Mesendoderm (in vitro differentiated cells): ENCODE measurements at regions not wholly inside any gene's neighbourhood (a gene's known extent, or its start where the extent isn't known, plus 50 kb on each side); places are given as distances from the start of the nearest gene placed in this dataset.

ENCODE experiments used
- DNase-seq: peaks from one replicate; pipeline ENCODE4 v3.0.0; 2013
- H2AK5ac ChIP-seq: 2 replicates; pipeline ENCODE4 v1.6.1; 2013; ENCODE audit warnings: low read length, inconsistent platforms
- H2BK120ac ChIP-seq: 2 replicates; pipeline ENCODE4 v1.6.1; 2013; ENCODE audit warnings: low read depth, mild to moderate bottlenecking, low read length, moderate library complexity, mixed read lengths
- H2BK15ac ChIP-seq: replicated peaks from 2 replicates; pipeline ENCODE4 v1.6.1; 2013; ENCODE audit warnings: low read depth, mild to moderate bottlenecking, moderate library complexity
- H2BK5ac ChIP-seq: 2 replicates; pipeline ENCODE4 v1.6.1; 2013; ENCODE audit warnings: low read length, inconsistent platforms
- H3K18ac ChIP-seq: 2 replicates; pipeline ENCODE4 v1.6.1; 2013; ENCODE audit warnings: mild to moderate bottlenecking, low read length, mixed read lengths
- H3K23ac ChIP-seq: one replicate; pipeline ENCODE4 v1.6.1; 2013; ENCODE audit warnings: low read length
- H3K27ac ChIP-seq: 2 replicates; pipeline ENCODE4 v1.5.1; 2013; ENCODE audit warnings: low read depth, mild to moderate bottlenecking, inconsistent platforms, low read length, moderate library complexity
- H3K27me3 ChIP-seq: 2 replicates; pipeline ENCODE4 v1.6.1; 2013; ENCODE audit warnings: low read length, control low read depth, mild to moderate bottlenecking, inconsistent platforms; ENCODE audit not compliant: insufficient read depth, poor library complexity
- H3K36me3 ChIP-seq: 2 replicates; pipeline ENCODE4 v1.6.1; 2013; ENCODE audit warnings: low read length, inconsistent platforms; ENCODE audit not compliant: control insufficient read depth, insufficient read depth
- H3K4ac ChIP-seq: one replicate; pipeline ENCODE4 v1.6.1; 2013; ENCODE audit warnings: low read depth, mild to moderate bottlenecking, low read length, moderate library complexity
- H3K4me1 ChIP-seq: 2 replicates; pipeline ENCODE4 v1.6.1; 2013; ENCODE audit warnings: low read depth, low read length, inconsistent platforms; ENCODE audit not compliant: control insufficient read depth
- H3K4me2 ChIP-seq: 2 replicates; pipeline ENCODE4 v1.6.1; 2013; ENCODE audit warnings: low read length
- H3K4me3 ChIP-seq: 2 replicates; pipeline ENCODE4 v1.5.1; 2013; ENCODE audit warnings: mild to moderate bottlenecking, low read length
- H3K56ac ChIP-seq: one replicate; pipeline ENCODE4 v1.6.1; 2013; ENCODE audit warnings: low read length
- H3K79me1 ChIP-seq: 2 replicates; pipeline ENCODE4 v1.6.1; 2013; ENCODE audit warnings: low read length, inconsistent platforms
- H3K79me2 ChIP-seq: 2 replicates; pipeline ENCODE4 v1.6.1; 2013; ENCODE audit warnings: mild to moderate bottlenecking, low read length; ENCODE audit not compliant: control insufficient read depth, insufficient read depth
- H3K9ac ChIP-seq: 2 replicates; pipeline ENCODE4 v1.6.1; 2013; ENCODE audit warnings: low read length, inconsistent platforms
- H4K5ac ChIP-seq: one replicate; pipeline ENCODE4 v1.6.1; 2013; ENCODE audit warnings: low read length
- H4K8ac ChIP-seq: one replicate; pipeline ENCODE4 v1.6.1; 2013; ENCODE audit warnings: low read depth, mild to moderate bottlenecking, control low read depth, low read length, moderate library complexity
- WGBS: extraction: QIAGEN DNeasy Blood & Tissue Kit; methylation state at CpG from one replicate; pipeline ENCODE4 v1.1.7; 2013; ENCODE audit warnings: low lambda C conversion rate, missing lambda C conversion rate; ENCODE audit not compliant: insufficient coverage; ENCODE audit errors: extremely low coverage; 5-methylcytosine and 5-hydroxymethylcytosine counted together

DNA sequence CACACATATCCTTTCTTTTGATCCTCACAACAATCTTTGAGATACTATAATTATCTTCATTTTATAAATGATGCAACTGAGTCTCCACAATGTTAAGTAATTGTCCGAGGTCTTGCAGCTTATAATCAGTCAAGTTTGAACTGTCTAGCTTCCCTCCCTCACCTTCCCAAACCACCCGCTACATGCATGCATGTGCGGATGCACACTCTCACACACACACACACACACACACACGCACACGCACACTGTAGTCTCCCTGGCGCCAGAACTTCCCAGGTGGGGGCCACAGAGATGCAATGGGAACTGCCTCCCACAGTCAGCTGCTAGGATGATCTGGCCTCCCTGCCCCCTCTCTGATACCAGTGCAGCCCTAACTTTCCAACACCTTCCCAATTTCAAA lies 501.3 kb downstream of the BUD13 start:
- no peak overlapping the region for H3K4me2 ChIP-seq
- H4K8ac ChIP-seq, result no peak overlapping the region
- H3K4me3 ChIP-seq, result no peak overlapping the region
- no peak overlapping the region for H3K27ac ChIP-seq
- no peaks in the 10 kb centered on the region for H3K79me1 ChIP-seq
- no peaks in the 10 kb centered on the region for H3K36me3 ChIP-seq
- H3K23ac ChIP-seq, result no peak overlapping the region
- H4K5ac ChIP-seq, result no peak overlapping the region
- no peak overlapping the region for H2BK120ac ChIP-seq
- H2AK5ac ChIP-seq, result no peak overlapping the region
- H3K18ac ChIP-seq, result no peak overlapping the region
- peak overlapping the region; percentile 27 for H3K56ac ChIP-seq
- H3K4me1 ChIP-seq, result peaks cover 2% of the 10 kb centered on the region
- no peak overlapping the region for H3K9ac ChIP-seq
- H2BK5ac ChIP-seq, result no peak overlapping the region
- DNase-seq, result no peak
- no peak overlapping the region for H2BK15ac ChIP-seq
- H3K27me3 ChIP-seq, result no peaks in the 10 kb centered on the region
- no peaks in the 10 kb centered on the region for H3K79me2 ChIP-seq
- no CpG with 5 or more reads among the region's 6 CpGs for WGBS
- no peak overlapping the region for H3K4ac ChIP-seq

DNA sequence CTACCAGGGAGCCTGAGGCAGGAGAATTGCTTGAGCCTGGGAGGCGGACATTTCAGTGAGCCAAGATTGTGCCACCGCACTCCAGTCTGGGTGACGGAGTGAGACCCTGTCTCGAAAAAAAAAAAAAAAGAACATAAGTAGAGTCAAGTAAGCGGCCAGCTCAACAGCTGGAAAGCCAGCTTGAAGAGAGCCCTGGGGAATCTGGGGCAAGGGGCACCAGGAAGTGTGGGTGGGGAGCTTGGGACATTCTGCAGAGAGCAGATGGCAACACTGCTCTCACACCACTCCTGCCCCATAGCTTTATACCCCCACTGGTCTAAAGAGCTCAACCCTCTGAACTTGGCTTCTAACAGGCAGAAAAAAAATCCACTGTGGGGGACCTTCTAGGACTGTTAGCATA lies 505.6 kb downstream of the BUD13 start:
- Histone ChIP-seq H4K5ac (no peak overlapping the region), H2AK5ac (no peak overlapping the region)
- no CpG with 5 or more reads among the region's 5 CpGs for WGBS

DNA sequence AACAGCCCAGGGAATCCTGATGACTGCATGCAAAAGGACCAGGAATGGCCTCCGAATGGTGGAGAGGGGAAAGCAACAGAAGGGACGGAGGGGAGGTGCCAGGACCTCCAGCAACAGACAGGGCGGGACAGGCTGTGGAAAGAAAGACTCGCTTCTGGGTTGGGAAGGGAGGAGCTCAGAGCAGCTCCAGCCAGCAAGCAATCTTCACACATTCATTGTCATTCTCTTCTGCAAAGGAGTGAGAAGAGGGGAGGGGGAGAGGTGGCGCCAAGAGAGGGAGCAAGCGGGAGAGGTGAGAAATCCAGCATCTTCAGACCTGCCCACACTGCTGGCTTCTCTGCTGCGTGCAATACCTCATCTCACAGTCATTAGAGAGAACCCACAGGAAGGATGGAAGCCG lies 509.0 kb downstream of the BUD13 start:
- peak overlapping the region; percentile 48 for H2BK5ac ChIP-seq
- H3K4me1 ChIP-seq, result peaks cover 14% of the 10 kb centered on the region
- H3K9ac ChIP-seq, result no peak overlapping the region
- no peak overlapping the region for H2BK120ac ChIP-seq
- H4K5ac ChIP-seq, result no peak overlapping the region
- H3K79me1 ChIP-seq, result no peaks in the 10 kb centered on the region
- WGBS, result no CpG with 5 or more reads among the region's 8 CpGs
- no peak overlapping the region for H3K18ac ChIP-seq
- peak; percentile 94 for DNase-seq
- peak overlapping the region; percentile 59 for H3K56ac ChIP-seq
- no peak overlapping the region for H3K23ac ChIP-seq
- no peak overlapping the region for H4K8ac ChIP-seq
- no peak overlapping the region for H3K4me2 ChIP-seq
- H3K36me3 ChIP-seq, result no peaks in the 10 kb centered on the region
- no peak overlapping the region for H2BK15ac ChIP-seq
- no peak overlapping the region for H2AK5ac ChIP-seq
- H3K27me3 ChIP-seq, result no peaks in the 10 kb centered on the region
- no peaks in the 10 kb centered on the region for H3K79me2 ChIP-seq
- H3K4me3 ChIP-seq, result no peak overlapping the region
- H3K27ac ChIP-seq, result no peak overlapping the region
- no peak overlapping the region for H3K4ac ChIP-seq

More for the DNA sequence above, 505.6 kb downstream of the BUD13 start:
- Histone ChIP-seq H3K4me1 (peaks cover 14% of the 10 kb centered on the region), H4K8ac (no peak overlapping the region), H2BK5ac (no peak overlapping the region), H3K79me2 (no peaks in the 10 kb centered on the region), H3K4ac (no peak overlapping the region), H3K56ac (no peak overlapping the region), H2BK15ac (no peak overlapping the region), H3K23ac (no peak overlapping the region), H2BK120ac (no peak overlapping the region), H3K4me3 (no peak overlapping the region), H3K36me3 (no peaks in the 10 kb centered on the region), H3K4me2 (no peak overlapping the region), H3K9ac (no peak overlapping the region), H3K27me3 (no peaks in the 10 kb centered on the region), H3K27ac (no peak overlapping the region), H3K79me1 (no peaks in the 10 kb centered on the region), H3K18ac (no peak overlapping the region)
- no peak for DNase-seq

DNA sequence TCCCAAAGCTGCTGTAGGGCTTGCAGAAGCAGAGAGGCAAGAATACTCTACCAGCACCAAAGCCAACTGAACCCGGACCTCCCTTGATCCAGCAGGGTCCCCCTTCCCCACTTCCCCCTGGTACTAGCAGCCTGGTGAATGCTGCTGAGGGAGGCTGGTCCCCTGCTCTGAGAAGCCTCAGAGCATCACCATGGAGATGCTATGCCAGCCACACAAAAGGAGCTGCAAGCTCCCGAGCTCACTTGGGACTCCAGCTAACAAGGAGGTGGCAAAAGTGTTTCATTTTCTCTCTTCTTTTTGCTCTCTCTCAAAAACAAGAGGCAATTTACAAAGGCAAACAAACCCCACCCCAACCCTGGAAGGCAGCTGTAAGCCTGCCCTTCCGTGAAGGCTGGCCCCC lies 509.8 kb downstream of the BUD13 start:
- Histone ChIP-seq H3K4me3 (no peak overlapping the region), H4K8ac (no peak overlapping the region), H3K27ac (no peak overlapping the region), H2BK5ac (no peak overlapping the region), H3K79me2 (no peaks in the 10 kb centered on the region), H2BK15ac (no peak overlapping the region), H3K4me2 (no peak overlapping the region), H2BK120ac (no peak overlapping the region), H3K9ac (no peak overlapping the region), H3K18ac (peak overlapping the region; percentile 6), H3K36me3 (no peaks in the 10 kb centered on the region), H3K56ac (peak overlapping the region; percentile 59), H3K79me1 (no peaks in the 10 kb centered on the region), H3K4me1 (peaks cover 14% of the 10 kb centered on the region), H4K5ac (no peak overlapping the region), H3K23ac (no peak overlapping the region), H2AK5ac (no peak overlapping the region), H3K4ac (no peak overlapping the region), H3K27me3 (no peaks in the 10 kb centered on the region)
- DNase-seq, result peak; percentile 21
- WGBS, result no CpG with 5 or more reads among the region's 3 CpGs

DNA sequence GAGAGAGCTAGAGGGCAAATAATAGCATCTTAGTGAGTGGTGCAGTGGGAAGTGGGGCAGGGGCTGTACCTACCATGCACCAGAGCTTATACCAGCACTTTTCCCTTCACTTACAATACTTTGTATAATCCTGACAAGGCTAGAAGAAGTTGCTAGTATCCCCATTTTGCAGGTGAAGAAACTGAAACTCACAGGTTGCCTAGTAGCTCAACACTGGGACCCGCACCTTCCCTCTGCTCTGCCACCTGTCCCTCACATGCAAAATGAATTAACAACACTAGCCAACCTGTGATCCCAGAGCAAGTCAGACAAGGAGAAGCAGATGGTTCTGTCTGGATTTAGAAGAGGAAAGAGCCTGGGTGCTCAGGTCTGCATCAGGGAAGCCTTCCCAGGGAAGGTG lies 510.4 kb downstream of the BUD13 start:
- H3K27ac ChIP-seq, result no peak overlapping the region
- no peak overlapping the region for H3K23ac ChIP-seq
- no peak overlapping the region for H2BK15ac ChIP-seq
- H2AK5ac ChIP-seq, result peak overlapping the region; percentile 47
- H3K27me3 ChIP-seq, result no peaks in the 10 kb centered on the region
- DNase-seq, result no peak
- no peaks in the 10 kb centered on the region for H3K79me1 ChIP-seq
- H3K4ac ChIP-seq, result no peak overlapping the region
- no peak overlapping the region for H3K4me3 ChIP-seq
- no CpG with 5 or more reads among the region's 1 CpG for WGBS
- H2BK120ac ChIP-seq, result no peak overlapping the region
- H3K56ac ChIP-seq, result no peak overlapping the region
- no peak overlapping the region for H3K4me2 ChIP-seq
- no peak overlapping the region for H4K8ac ChIP-seq
- peaks cover 14% of the 10 kb centered on the region for H3K4me1 ChIP-seq
- H3K9ac ChIP-seq, result no peak overlapping the region
- H2BK5ac ChIP-seq, result no peak overlapping the region
- no peaks in the 10 kb centered on the region for H3K36me3 ChIP-seq
- H4K5ac ChIP-seq, result no peak overlapping the region
- no peaks in the 10 kb centered on the region for H3K79me2 ChIP-seq
- H3K18ac ChIP-seq, result no peak overlapping the region

DNA sequence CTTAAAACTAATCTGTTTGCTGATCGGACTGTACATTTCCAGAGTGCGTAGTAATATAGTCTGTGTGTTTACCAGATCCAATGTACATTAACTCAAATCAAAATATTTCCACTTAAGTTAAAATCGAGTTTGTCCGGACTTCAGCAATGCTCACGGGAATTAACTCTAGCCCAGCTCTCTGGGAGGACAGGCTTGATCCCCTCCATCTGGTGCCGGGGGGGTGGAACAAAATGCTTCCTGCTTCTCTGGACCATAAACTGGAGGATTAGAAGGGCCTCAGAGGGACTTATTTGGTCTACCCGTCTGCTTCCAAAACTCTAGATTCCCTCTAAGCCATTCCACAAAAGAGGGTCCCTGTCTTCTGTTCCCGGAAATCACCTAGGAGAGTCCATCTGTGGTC lies 511.2 kb downstream of the BUD13 start:
- H2AK5ac ChIP-seq, result no peak overlapping the region
- H3K27ac ChIP-seq, result no peak overlapping the region
- H3K27me3 ChIP-seq, result no peaks in the 10 kb centered on the region
- no peaks in the 10 kb centered on the region for H3K79me1 ChIP-seq
- H3K36me3 ChIP-seq, result no peaks in the 10 kb centered on the region
- H3K4me2 ChIP-seq, result no peak overlapping the region
- no peak overlapping the region for H4K8ac ChIP-seq
- H3K18ac ChIP-seq, result no peak overlapping the region
- H3K4me3 ChIP-seq, result no peak overlapping the region
- H3K56ac ChIP-seq, result no peak overlapping the region
- H4K5ac ChIP-seq, result no peak overlapping the region
- WGBS, result no CpG with 5 or more reads among the region's 8 CpGs
- no peak overlapping the region for H2BK120ac ChIP-seq
- no peaks in the 10 kb centered on the region for H3K79me2 ChIP-seq
- H2BK5ac ChIP-seq, result no peak overlapping the region
- H3K9ac ChIP-seq, result no peak overlapping the region
- H3K23ac ChIP-seq, result no peak overlapping the region
- H3K4ac ChIP-seq, result no peak overlapping the region
- peaks cover 14% of the 10 kb centered on the region for H3K4me1 ChIP-seq
- no peak overlapping the region for H2BK15ac ChIP-seq
- DNase-seq, result no peak
